Thyroid gland (tissue), 4 donors: ENCODE measurements at regions not wholly inside any gene's neighbourhood (a gene's known extent, or its start where the extent isn't known, plus 50 kb on each side); places are given as distances from the start of the nearest gene placed in this dataset.

Experiments used
- CTCF ChIP-seq, 6 experiments: fragments of 200-600 bp in 3 of 6; fragments of 450-650 bp in 3 of 6; sonication (generic) in 3 of 6; IDR thresholded peaks; one replicate each; pipeline ENCODE4 v1.5.1; 2016 to 2019; ENCODE audit warnings: antibody characterized with exemption in 6 of 6, mild to moderate bottlenecking in 2 of 6, inconsistent platforms in 1 of 6, moderate library complexity in 1 of 6
- POLR2A ChIP-seq, 2 donors: fragments of 450-650 bp; IDR thresholded peaks; one replicate each; pipeline ENCODE4 v1.6.1; 2017; ENCODE audit warnings: antibody characterized with exemption in 2 of 2, mild to moderate bottlenecking in 2 of 2, moderate library complexity in 1 of 2

- no peak for TF ChIP-seq CTCF (IDR thresholded peaks at IDR 0.05)
- TF ChIP-seq POLR2A (IDR thresholded peaks at IDR 0.05), result no peak
Measured at GRCh38 chr6:147954938-147955337, 387.7 kb upstream of the SASH1 start.
